HG02981 (cell line): ENCODE measurements at regions not wholly inside any gene's neighbourhood (a gene's known extent, or its start where the extent isn't known, plus 50 kb on each side); places are given as distances from the start of the nearest gene placed in this dataset.
"Not testable (repeated sequence)": the region's sequence is repeated elsewhere in the genome, so short reads cannot be mapped to it uniquely, and the experiment has no call there.

Source experiments
- ATAC-seq: cut with Tn5 transposase; IDR thresholded peaks from one replicate; pipeline ENCODE4 v1.9.1; 2021; ENCODE audit warnings: mild to moderate bottlenecking, moderate library complexity; ENCODE audit not compliant: unreplicated experiment

- not testable (repeated sequence) for ATAC-seq
These were observed 67.0 kb upstream of the CHD6 start for GRCh38 chr20:41685145-41685544.

GRCh38 chr20:41678799-41679198, 60.6 kb upstream of the CHD6 start:
- ATAC-seq = no peak

- no peak for ATAC-seq
These were observed 54.1 kb upstream of the CHD6 start for GRCh38 chr20:41672282-41672681.

- no peak for ATAC-seq
These were observed 53.0 kb upstream of the CHD6 start for GRCh38 chr20:41671143-41671542.

GRCh38 chr20:41670631-41671030, 52.5 kb upstream of the CHD6 start:
- no peak for ATAC-seq

- no peak for ATAC-seq
These were observed 51.6 kb upstream of the CHD6 start for GRCh38 chr20:41669708-41670263.

- ATAC-seq = no peak
These were observed 50.0 kb upstream of the CHD6 start for GRCh38 chr20:41668057-41668749.
